HG03442 (cell line): ENCODE measurements at regions not wholly inside any gene's neighbourhood (a gene's known extent, or its start where the extent isn't known, plus 50 kb on each side); places are given as distances from the start of the nearest gene placed in this dataset.
A peak's percentile ranks its signal among the peaks of the same experiment; 100 is the strongest.
"Not testable (repeated sequence)": the region's sequence is repeated elsewhere in the genome, so short reads cannot be mapped to it uniquely, and the experiment has no call there.

ENCODE experiments used
- ATAC-seq: cut with Tn5 transposase; IDR thresholded peaks from one replicate; pipeline ENCODE4 v1.9.1; 2021; ENCODE audit warnings: mild to moderate bottlenecking, moderate library complexity; ENCODE audit not compliant: unreplicated experiment

GRCh38 chr10:109215291-109216075, 707.8 kb downstream of the XPNPEP1 start:
- ATAC-seq = no peak

- ATAC-seq = not testable (repeated sequence)
These were observed 708.4 kb downstream of the XPNPEP1 start for GRCh38 chr10:109214891-109215290.

- ATAC-seq = no peak
These were observed 716.0 kb downstream of the XPNPEP1 start for GRCh38 chr10:109207361-109207760.

GRCh38 chr10:109205929-109206585, 717.3 kb downstream of the XPNPEP1 start:
- peak; percentile 55 for ATAC-seq

- ATAC-seq = no peak
These were observed 719.5 kb downstream of the XPNPEP1 start for GRCh38 chr10:109203646-109204353.

GRCh38 chr10:109202111-109202510, 721.2 kb downstream of the XPNPEP1 start:
- no peak for ATAC-seq

- ATAC-seq = no peak
These were observed 722.7 kb downstream of the XPNPEP1 start for GRCh38 chr10:109200646-109201045.

- no peak for ATAC-seq
These were observed 731.5 kb downstream of the XPNPEP1 start for GRCh38 chr10:109191823-109192222.

- no peak for ATAC-seq
These were observed 732.0 kb downstream of the XPNPEP1 start for GRCh38 chr10:109191341-109191740.

GRCh38 chr10:109187677-109188076, 735.6 kb downstream of the XPNPEP1 start:
- ATAC-seq = no peak

GRCh38 chr10:109183366-109183765, 739.9 kb downstream of the XPNPEP1 start:
- ATAC-seq = no peak

GRCh38 chr10:109178591-109178990, 744.7 kb downstream of the XPNPEP1 start:
- no peak for ATAC-seq

GRCh38 chr10:109174526-109174925, 748.8 kb downstream of the XPNPEP1 start:
- no peak for ATAC-seq

GRCh38 chr10:109173937-109174336, 749.4 kb downstream of the XPNPEP1 start:
- ATAC-seq = no peak

GRCh38 chr10:109173121-109173520, 750.2 kb downstream of the XPNPEP1 start:
- ATAC-seq = no peak

- no peak for ATAC-seq
These were observed 756.4 kb downstream of the XPNPEP1 start for GRCh38 chr10:109166935-109167334.

- no peak for ATAC-seq
These were observed 764.0 kb downstream of the XPNPEP1 start for GRCh38 chr10:109159351-109159750.

- no peak for ATAC-seq
These were observed 766.9 kb downstream of the XPNPEP1 start for GRCh38 chr10:109156396-109156795.

- no peak for ATAC-seq
These were observed 773.5 kb downstream of the XPNPEP1 start for GRCh38 chr10:109149666-109150350.

GRCh38 chr10:109127363-109127762, 795.9 kb downstream of the XPNPEP1 start:
- no peak for ATAC-seq

- ATAC-seq = no peak
These were observed 796.8 kb downstream of the XPNPEP1 start for GRCh38 chr10:109126541-109126940.
